Parathyroid adenoma (tissue), 2 donors: ENCODE measurements at regions not wholly inside any gene's neighbourhood (a gene's known extent, or its start where the extent isn't known, plus 50 kb on each side); places are given as distances from the start of the nearest gene placed in this dataset.

Experiments
- H2AFZ ChIP-seq: fragments of 300-600 bp; sonication (generic); one replicate; pipeline ENCODE4 v1.7.0; 2017; ENCODE audit warnings: antibody characterized with exemption, mild to moderate bottlenecking
- H3K27ac ChIP-seq: fragments of 300-600 bp; sonication (generic); one replicate; pipeline ENCODE4 v1.7.0; 2017
- H3K27me3 ChIP-seq: fragments of 300-600 bp; sonication (generic); one replicate; pipeline ENCODE4 v1.7.0; 2017; ENCODE audit warnings: low read length; ENCODE audit not compliant: control insufficient read depth, insufficient read depth
- H3K36me3 ChIP-seq: fragments of 300-600 bp; sonication (generic); one replicate; pipeline ENCODE4 v1.7.0; 2017; ENCODE audit warnings: low read length; ENCODE audit not compliant: control insufficient read depth, insufficient read depth
- H3K4me1 ChIP-seq: fragments of 300-600 bp; sonication (generic); one replicate; pipeline ENCODE4 v1.7.0; 2017; ENCODE audit warnings: control low read depth
- H3K4me2 ChIP-seq: fragments of 300-600 bp; sonication (generic); one replicate; pipeline ENCODE4 v1.7.0; 2017; ENCODE audit warnings: low read length
- H3K4me3 ChIP-seq: fragments of 300-600 bp; sonication (generic); one replicate; pipeline ENCODE4 v1.7.0; 2017; ENCODE audit warnings: low read depth, low read length
- H3K79me2 ChIP-seq: fragments of 300-600 bp; sonication (generic); one replicate; pipeline ENCODE4 v1.7.0; 2017; ENCODE audit warnings: control low read depth
- H3K9ac ChIP-seq: fragments of 300-600 bp; sonication (generic); one replicate; pipeline ENCODE4 v1.7.0; 2017; ENCODE audit warnings: mild to moderate bottlenecking
- H3K9me3 ChIP-seq: fragments of 300-600 bp; sonication (generic); one replicate; pipeline ENCODE4 v1.7.0; 2017; ENCODE audit warnings: low read length; ENCODE audit not compliant: control insufficient read depth
- TF ChIP-seq, protein P1 (sequence below): fragments of 300-600 bp; sonication (generic); IDR thresholded peaks from one replicate; pipeline ENCODE4 v1.7.0; 2017; ENCODE audit warnings: antibody characterized with exemption, mild to moderate bottlenecking
- donor health status: primary hyperparathyroidism.

DNA sequence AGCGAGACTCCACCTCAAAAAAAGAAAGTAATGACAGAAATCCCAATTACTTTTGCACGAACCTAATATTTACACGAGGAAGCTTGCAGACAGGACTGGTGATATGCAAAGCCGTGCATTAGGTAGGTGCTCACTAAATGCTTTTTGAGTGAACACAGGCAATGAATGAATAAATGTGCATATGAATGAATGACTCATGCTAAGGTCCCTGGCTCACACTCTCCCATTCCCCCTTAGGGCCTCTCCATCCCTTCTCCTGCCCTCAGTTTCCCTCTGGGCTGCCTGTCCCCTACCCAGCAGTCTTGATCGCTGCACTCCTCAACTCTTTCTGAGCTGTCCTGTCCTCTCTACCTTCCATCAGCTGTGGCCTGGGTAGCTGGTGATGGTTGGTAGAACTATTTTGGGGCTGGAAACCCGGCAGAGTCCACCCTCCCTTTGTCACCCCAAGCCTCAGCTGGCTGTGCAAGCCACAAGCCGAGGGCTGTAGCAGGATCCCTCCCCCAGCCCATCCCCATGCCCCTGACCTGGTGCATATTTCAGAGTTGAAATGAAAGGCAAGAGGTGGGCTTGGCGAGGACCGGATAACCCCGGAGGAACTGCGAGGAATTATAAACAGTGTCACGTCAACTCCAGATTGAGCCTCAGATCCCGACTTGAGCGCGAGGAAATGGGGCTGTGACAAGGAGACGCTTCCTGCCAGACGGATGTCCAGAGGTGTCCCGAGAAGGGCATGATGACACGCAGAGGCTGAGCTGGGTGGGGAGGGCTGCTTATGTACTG is 191.7 kb upstream of the GSC start:
- Histone ChIP-seq H3K36me3 (no peaks in the 10 kb centered on the region), H3K27me3 (peaks cover 3% of the 10 kb centered on the region), H3K4me3 (no peak overlapping the region), H3K9me3 (no peaks in the 10 kb centered on the region), H2AFZ (no peak overlapping the region), H3K4me2 (no peak overlapping the region), H3K9ac (no peak overlapping the region), H3K4me1 (no peaks in the 10 kb centered on the region), H3K27ac (no peak overlapping the region), H3K79me2 (no peaks in the 10 kb centered on the region)
- TF ChIP-seq, protein P1, sequence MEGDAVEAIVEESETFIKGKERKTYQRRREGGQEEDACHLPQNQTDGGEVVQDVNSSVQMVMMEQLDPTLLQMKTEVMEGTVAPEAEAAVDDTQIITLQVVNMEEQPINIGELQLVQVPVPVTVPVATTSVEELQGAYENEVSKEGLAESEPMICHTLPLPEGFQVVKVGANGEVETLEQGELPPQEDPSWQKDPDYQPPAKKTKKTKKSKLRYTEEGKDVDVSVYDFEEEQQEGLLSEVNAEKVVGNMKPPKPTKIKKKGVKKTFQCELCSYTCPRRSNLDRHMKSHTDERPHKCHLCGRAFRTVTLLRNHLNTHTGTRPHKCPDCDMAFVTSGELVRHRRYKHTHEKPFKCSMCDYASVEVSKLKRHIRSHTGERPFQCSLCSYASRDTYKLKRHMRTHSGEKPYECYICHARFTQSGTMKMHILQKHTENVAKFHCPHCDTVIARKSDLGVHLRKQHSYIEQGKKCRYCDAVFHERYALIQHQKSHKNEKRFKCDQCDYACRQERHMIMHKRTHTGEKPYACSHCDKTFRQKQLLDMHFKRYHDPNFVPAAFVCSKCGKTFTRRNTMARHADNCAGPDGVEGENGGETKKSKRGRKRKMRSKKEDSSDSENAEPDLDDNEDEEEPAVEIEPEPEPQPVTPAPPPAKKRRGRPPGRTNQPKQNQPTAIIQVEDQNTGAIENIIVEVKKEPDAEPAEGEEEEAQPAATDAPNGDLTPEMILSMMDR: no peak

DNA sequence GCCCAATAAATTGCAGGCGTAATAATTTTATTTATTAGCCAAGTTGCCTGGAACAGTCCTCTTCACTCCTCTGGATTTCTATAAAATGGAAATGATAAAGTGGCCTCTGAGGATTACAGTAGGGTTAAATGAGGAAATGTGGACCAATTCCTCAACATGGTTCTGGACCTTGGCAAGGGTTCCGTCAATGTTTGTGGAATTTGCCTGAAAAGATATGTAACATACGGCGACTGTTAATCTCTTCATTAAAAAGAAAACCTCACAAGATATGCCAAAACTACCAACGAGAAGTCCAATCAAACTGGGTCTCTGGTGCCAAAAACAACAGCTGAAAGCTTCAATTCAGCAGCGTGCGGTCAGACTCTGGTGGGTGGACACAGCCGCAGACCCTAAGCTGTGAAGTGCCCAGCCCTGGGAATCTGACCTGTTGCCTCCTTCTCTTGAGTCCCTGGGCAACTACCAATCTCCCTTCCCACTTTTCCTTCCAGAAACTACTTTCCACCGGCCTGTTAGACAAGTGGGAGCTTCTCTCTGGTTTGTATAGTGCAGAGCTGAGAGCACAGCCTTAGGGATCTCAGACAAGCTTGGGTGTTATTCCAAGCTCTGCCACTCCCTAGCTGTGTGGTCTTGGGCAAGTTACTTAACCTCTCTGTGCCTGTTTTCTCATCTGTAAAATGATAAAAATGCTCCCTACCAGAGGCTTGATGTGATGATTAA is 190.5 kb upstream of the GSC start:
- H2AFZ ChIP-seq: no peak overlapping the region
- no peaks in the 10 kb centered on the region for H3K79me2 ChIP-seq
- no peaks in the 10 kb centered on the region for H3K4me1 ChIP-seq
- H3K36me3 ChIP-seq: no peaks in the 10 kb centered on the region
- H3K27me3 ChIP-seq: peaks cover 3% of the 10 kb centered on the region
- no peaks in the 10 kb centered on the region for H3K9me3 ChIP-seq
- no peak overlapping the region for H3K4me2 ChIP-seq
- H3K27ac ChIP-seq: no peak overlapping the region
- no peak overlapping the region for H3K4me3 ChIP-seq
- no peak overlapping the region for H3K9ac ChIP-seq
- TF ChIP-seq, protein P1: no peak

DNA sequence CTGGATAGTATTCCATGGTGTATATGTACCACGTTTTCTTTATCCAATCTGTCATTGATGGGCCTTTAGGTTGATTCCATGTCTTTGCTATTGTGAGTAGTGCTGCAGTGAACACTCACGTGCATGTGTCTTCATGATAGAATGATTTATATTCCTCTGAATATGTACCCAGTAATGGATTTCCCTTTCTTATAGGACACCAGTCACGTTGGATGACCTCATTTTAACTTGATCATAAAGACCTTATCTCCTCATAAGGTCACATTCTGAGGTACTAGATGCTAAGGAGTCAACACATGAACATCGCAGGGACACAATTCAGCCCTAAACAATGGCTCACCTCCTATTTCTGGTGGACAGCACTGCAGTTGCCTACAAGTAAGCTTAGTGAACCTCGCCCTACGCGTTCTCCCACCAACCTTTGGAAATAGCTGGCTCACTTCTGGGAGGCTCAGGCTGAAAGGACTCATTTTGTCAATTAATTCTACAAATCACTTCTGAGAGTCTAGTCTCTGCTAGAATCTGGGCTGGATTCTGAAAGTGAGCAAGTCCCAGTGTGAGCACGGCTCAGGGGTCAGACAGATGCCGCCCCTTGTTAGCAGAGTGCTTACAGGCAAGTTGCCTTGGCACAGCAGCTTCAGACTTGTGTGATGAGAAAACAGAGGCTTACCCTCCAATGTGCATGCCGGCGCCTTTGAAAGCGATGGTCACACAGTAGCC is 183.8 kb upstream of the GSC start:
- no peaks in the 10 kb centered on the region for H3K36me3 ChIP-seq
- TF ChIP-seq, protein P1: no peak
- no peak overlapping the region for H2AFZ ChIP-seq
- no peak overlapping the region for H3K9ac ChIP-seq
- H3K4me3 ChIP-seq: no peak overlapping the region
- no peaks in the 10 kb centered on the region for H3K27me3 ChIP-seq
- no peaks in the 10 kb centered on the region for H3K4me1 ChIP-seq
- H3K27ac ChIP-seq: no peak overlapping the region
- H3K79me2 ChIP-seq: no peaks in the 10 kb centered on the region
- H3K9me3 ChIP-seq: no peaks in the 10 kb centered on the region
- no peak overlapping the region for H3K4me2 ChIP-seq

DNA sequence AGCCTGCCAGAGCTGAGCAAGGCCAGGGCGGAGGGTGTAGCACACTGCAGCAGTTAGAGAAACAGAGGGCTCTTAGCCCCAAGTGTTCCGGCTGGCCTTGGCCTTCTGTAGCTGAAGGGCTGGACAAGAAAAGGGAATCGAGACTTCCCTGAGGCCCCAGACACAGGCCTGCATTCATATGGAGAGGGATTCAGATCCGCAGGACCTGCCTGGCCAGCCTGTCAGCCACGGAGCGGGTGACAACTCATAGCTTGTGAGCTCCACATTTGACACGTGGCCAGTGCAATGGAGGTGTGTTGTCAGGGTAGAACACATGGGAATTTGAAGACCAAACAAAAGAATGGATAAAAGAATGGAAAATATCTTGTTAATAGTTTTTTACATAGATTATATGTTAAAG is 182.2 kb upstream of the GSC start:
- Histone ChIP-seq H3K4me2 (no peak overlapping the region), H3K9me3 (no peaks in the 10 kb centered on the region), H2AFZ (no peak overlapping the region), H3K4me1 (no peaks in the 10 kb centered on the region), H3K27me3 (no peaks in the 10 kb centered on the region), H3K36me3 (no peaks in the 10 kb centered on the region), H3K4me3 (no peak overlapping the region), H3K27ac (no peak overlapping the region), H3K79me2 (no peaks in the 10 kb centered on the region), H3K9ac (no peak overlapping the region)
- TF ChIP-seq, protein P1: no peak
